ENCODE measurements at regions not wholly inside any gene's neighbourhood (a gene's known extent, or its start where the extent isn't known, plus 50 kb on each side); places are given as distances from the start of the nearest gene placed in this dataset.

- CTCF ChIA-PET: no interaction called here
- Histone ChIP-seq H2AK9ac (replicated peaks; ENCODE audit: low read depth, low read length, poor library complexity) (no peak overlapping the region), H2AK5ac (ENCODE audit: low read depth, low read length) (no peak overlapping the region), H3K9me1 (ENCODE audit: insufficient read depth, low read length) (no peaks in the 10 kb centered on the region), H3K4ac (ENCODE audit: low read depth, low read length) (no peak overlapping the region), H2BK20ac (ENCODE audit: low read depth, low read length) (no peak overlapping the region), H3K4me2 (ENCODE audit: low read depth, low read length) (no peak overlapping the region), H3K9me3 (ENCODE audit: control insufficient read depth, insufficient read depth, low read length) (no peaks in the 10 kb centered on the region), H4K91ac (ENCODE audit: insufficient read depth, low read depth, low read length) (no peak overlapping the region), H3K18ac (ENCODE audit: low read depth, low read length) (no peak overlapping the region), H3K27ac (ENCODE audit: insufficient read depth, low read length) (no peak overlapping the region), H3K14ac (replicated peaks; ENCODE audit: low read depth, low read length) (no peak overlapping the region), H3K4me3 (ENCODE audit: insufficient read depth, low read depth, low read length) (no peak overlapping the region), H4K8ac (ENCODE audit: low read depth in 2 of 2, low read length in 2 of 2) (no peak overlapping the region), H3K9ac (ENCODE audit: low read depth, low read length) (no peak overlapping the region), H4K20me1 (ENCODE audit: insufficient read depth, low read length) (no peaks in the 10 kb centered on the region), H2AFZ (replicated peaks; ENCODE audit: low read length, poor library complexity) (no peak overlapping the region), H3K4me1 (ENCODE audit: control insufficient read depth, insufficient read depth, low read length) (no peaks in the 10 kb centered on the region), H4K5ac (ENCODE audit: low read depth, low read length) (no peak overlapping the region), H3K23ac (ENCODE audit: low read depth, low read length) (no peak overlapping the region), H3K36me3 (ENCODE audit: control insufficient read depth, insufficient read depth, low read length) (no peaks in the 10 kb centered on the region), H2BK15ac (ENCODE audit: low read depth, low read length) (no peak overlapping the region), H2BK120ac (ENCODE audit: low read depth, low read length) (no peak overlapping the region), H3K56ac (ENCODE audit: extremely low read depth, insufficient read depth, low read length) (no peak overlapping the region), H3K79me1 (ENCODE audit: low read depth in 1 of 2, low read length in 2 of 2) (no peaks in the 10 kb centered on the region), H2BK5ac (ENCODE audit: low read depth, low read length, poor library complexity, severe bottlenecking) (no peak overlapping the region), H3K27me3 (ENCODE audit: control insufficient read depth, insufficient read depth, low read length) (no peaks in the 10 kb centered on the region; the same call in 1 of the 2 replicates)
- no TSS peak for BruUV-seq (replicated peaks)
- dilution Hi-C loops (cut with HindIII; ENCODE audit: low sequenced_read_pairs, unreplicated experiment): no loop called here
- in situ Hi-C loops (cut with MboI; ENCODE audit: low sequenced_read_pairs): no loop called here
- TF ChIP-seq FOS (IDR thresholded peaks at IDR 0.05; ENCODE audit: low read depth, low read length) (no peak), CEBPB (IDR thresholded peaks at IDR 0.05; ENCODE audit: low read depth, low read length) (no peak), RCOR1 (IDR thresholded peaks at IDR 0.05; ENCODE audit: insufficient replicate concordance, low read length) (no peak), RFX5 (IDR thresholded peaks at IDR 0.05; ENCODE audit: low read depth, low read length) (no peak), SMC3 (IDR thresholded peaks at IDR 0.05; ENCODE audit: low read depth, low read length) (no peak), BHLHE40 (IDR thresholded peaks at IDR 0.05; ENCODE audit: low read depth, low read length) (no peak), USF2 (IDR thresholded peaks at IDR 0.05; ENCODE audit: low read depth, low read length) (no peak), RAD21 (IDR thresholded peaks at IDR 0.05; ENCODE audit: low read length) (no peak), MAZ (IDR thresholded peaks at IDR 0.05; ENCODE audit: borderline replicate concordance, low read depth, low read length) (no peak), CHD1 (IDR thresholded peaks at IDR 0.05; ENCODE audit: low read depth, low read length) (no peak), NFE2L2 (IDR thresholded peaks at IDR 0.05; ENCODE audit: low read depth, low read length) (no peak), MXI1 (IDR thresholded peaks at IDR 0.05; ENCODE audit: borderline replicate concordance, low read depth, low read length) (no peak), CTCF (conservative IDR thresholded peaks at IDR 0.05; ENCODE audit: low read depth, low read length) (no peak), MAFK (IDR thresholded peaks at IDR 0.05; ENCODE audit: low read depth, low read length) (no peak)
- ATAC-seq (ENCODE audit: low read depth) (no peak), DNase-seq (no peak)
- intact Hi-C loops (cut with micrococcal nuclease): no loop called here
- POLR2A ChIA-PET (ENCODE audit: unreplicated experiment): no interaction called here
- WGBS, 2 experiments (ENCODE audit: extremely low coverage in 2 of 2, insufficient read length in 1 of 2): no CpG with 5 or more reads among the region's 1 CpG
Observed at GRCh38 chr3:56939834-56940233, 120.6 kb upstream of the SPATA12 start.
